GM13976 (cell line): ENCODE measurements at regions not wholly inside any gene's neighbourhood (a gene's known extent, or its start where the extent isn't known, plus 50 kb on each side); places are given as distances from the start of the nearest gene placed in this dataset.

Experiments used
- DNase-seq: peaks from one replicate; pipeline ENCODE4 v3.0.0; 2012; ENCODE audit warnings: low spot score
- in situ Hi-C: fragments of 300-500 bp; cut with MboI; formaldehyde crosslinking; loops from one replicate; pipeline ENCODE4 v1.12.0; 2022; ENCODE audit warnings: low sequenced_read_pairs, mixed read lengths, inconsistent platforms; ENCODE audit not compliant: unreplicated experiment
- TF ChIP-seq, protein P1 (sequence below): IDR thresholded peaks from 2 replicates; pipeline ENCODE4 v1.5.1; 2012; ENCODE audit warnings: borderline replicate concordance, mild to moderate bottlenecking; ENCODE audit not compliant: insufficient read depth; ENCODE audit errors: extremely low read depth, missing control alignments, control extremely low read depth

DNA sequence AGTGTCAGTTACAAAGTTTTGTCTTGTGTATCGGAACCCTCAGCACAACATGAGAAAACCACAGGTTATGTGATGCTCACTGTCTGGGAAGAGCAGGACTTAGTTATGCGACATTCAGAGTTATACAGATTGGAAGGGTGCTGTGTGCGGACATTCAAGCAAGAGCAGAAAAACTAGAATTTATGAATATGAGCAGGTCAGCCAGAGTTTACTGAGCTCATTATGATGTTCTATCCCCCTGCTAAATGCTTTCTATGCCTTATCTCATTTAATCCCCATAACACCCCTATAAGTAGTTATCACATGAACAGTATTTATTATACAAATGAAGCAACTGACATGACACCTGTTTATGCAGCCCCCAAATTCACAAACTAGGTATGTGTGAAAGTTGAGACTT is 1083.2 kb downstream of the FLRT2 start:
- in situ Hi-C loops = no loop called here
- TF ChIP-seq, protein P1, sequence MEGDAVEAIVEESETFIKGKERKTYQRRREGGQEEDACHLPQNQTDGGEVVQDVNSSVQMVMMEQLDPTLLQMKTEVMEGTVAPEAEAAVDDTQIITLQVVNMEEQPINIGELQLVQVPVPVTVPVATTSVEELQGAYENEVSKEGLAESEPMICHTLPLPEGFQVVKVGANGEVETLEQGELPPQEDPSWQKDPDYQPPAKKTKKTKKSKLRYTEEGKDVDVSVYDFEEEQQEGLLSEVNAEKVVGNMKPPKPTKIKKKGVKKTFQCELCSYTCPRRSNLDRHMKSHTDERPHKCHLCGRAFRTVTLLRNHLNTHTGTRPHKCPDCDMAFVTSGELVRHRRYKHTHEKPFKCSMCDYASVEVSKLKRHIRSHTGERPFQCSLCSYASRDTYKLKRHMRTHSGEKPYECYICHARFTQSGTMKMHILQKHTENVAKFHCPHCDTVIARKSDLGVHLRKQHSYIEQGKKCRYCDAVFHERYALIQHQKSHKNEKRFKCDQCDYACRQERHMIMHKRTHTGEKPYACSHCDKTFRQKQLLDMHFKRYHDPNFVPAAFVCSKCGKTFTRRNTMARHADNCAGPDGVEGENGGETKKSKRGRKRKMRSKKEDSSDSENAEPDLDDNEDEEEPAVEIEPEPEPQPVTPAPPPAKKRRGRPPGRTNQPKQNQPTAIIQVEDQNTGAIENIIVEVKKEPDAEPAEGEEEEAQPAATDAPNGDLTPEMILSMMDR = no peak
- DNase-seq = no peak

DNA sequence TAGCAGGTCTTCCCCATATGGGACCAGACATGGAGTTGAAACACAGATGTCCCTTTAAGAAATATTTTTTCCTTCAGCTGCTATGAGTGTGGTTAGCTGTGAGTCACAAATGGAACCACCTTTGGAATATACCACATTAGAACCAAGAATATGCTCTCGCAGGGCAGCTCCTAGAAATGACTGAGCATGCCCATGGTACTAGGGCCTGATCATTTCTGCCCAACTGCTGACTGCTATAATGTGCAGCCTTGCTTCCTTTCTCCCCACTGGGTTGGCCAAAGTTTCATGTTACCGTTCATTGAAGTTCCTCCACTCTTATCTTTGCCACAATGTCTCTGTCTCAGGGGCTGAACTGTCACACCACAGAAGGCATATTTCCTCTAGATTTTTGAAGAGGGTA is 1074.6 kb downstream of the FLRT2 start:
- TF ChIP-seq, protein P1 = no peak
- in situ Hi-C loops = no loop called here
- DNase-seq = no peak

DNA sequence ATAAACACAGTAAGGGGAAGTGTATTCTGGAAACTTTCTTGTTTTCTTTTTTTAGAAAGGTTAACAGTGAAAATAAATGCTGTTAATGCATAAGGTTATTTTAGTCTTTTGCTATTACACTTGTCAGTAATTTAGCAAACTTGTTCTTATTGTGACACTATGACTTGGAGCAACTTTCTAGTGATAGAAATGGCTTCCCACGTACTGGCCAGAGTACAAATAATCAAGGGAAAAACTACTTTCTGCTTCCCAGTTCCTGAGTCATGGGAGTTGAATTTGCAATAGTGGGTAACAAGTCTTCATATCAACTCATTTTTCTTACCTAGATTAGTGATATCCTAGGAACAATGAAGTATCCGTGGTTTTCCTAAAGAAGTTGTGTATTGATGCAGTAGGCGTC is 1072.3 kb downstream of the FLRT2 start:
- TF ChIP-seq, protein P1 = no peak
- no peak for DNase-seq
- in situ Hi-C loops = no loop called here

DNA sequence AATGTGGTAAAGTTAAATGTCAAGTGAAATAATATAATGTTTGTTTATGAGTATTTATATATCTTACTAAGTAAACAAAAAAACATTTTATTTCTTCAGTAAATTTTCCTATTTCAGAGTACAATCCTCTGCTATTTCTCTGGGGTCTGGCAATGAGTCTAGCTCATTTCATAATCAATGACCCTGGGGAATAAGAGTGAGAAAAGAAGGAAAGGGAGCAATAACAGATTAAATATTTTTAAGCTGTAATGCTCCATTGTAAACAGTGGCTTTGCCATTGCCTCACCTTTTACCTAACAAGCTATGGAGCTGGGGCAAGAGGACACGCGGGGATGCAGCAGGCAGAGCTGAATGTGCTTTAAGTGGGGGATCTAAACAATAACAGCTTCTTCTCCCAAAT is 1071.9 kb downstream of the FLRT2 start:
- TF ChIP-seq, protein P1 = no peak
- DNase-seq = no peak
- in situ Hi-C loops = no loop called here

DNA sequence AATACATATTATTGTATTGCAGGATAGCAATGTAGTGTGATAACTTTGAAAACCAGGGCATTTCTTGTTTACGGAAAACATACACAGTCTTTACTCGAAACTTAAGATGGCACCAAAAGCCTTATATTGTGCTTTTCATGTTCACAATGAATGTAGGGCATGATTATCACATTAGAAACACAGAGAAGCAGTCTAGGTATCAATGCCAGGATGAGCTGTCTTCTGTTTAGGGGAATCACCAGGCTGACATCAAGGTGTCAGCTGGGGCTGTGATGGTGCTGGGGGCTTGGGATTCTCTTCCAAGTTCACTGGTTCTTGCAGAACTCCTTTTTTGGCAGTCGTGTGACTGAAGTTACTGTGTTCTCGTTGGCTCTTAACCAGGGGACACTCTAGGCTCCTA is 1067.3 kb downstream of the FLRT2 start:
- TF ChIP-seq, protein P1 = no peak
- no peak for DNase-seq
- in situ Hi-C loops = no loop called here

DNA sequence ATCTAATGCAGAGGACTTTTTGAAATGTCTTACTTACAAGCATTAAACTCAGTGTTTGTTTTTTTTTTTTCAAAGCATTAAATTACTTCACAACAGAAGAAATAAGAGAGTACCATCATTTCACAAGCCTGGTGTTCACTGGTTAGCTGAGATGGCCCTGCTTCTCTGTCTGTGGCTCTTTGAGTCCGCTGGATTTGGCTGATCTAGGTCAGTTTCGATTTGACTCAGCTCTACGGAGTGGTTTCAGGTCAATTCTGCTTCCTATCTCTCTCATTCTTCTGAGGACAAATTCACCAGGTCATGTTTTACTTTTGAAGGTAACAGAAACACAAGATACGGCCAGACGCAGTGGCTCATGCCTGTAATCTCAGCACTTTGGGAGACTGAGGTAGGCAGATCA is 1066.1 kb downstream of the FLRT2 start:
- in situ Hi-C loops = no loop called here
- TF ChIP-seq, protein P1 = no peak
- DNase-seq = no peak

DNA sequence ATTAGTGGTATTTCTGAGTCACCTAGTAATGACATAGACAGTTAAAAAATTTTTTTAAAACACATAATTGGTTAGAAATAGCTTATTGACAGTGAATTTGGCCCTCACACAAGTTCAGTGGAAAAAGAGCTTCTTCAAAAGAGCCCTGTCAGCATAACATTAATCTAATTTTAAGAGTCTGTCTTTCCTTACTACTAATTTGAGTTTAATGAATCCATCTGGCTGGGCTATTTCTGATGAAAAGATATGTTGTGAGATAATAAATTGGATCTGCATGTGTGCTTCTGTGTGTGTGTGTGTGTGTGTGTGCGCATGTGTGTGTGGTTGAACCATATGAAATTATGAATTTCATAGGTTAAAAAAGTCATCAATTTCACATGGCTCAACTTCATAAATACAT is 1045.2 kb downstream of the FLRT2 start:
- TF ChIP-seq, protein P1 = no peak
- in situ Hi-C loops = no loop called here
- no peak for DNase-seq
